HCT116 (cell line): ENCODE measurements at regions not wholly inside any gene's neighbourhood (a gene's known extent, or its start where the extent isn't known, plus 50 kb on each side); places are given as distances from the start of the nearest gene placed in this dataset.

Experiments used
- CBX3 ChIP-seq: IDR thresholded peaks from 2 replicates; pipeline ENCODE4 v1.6.1; 2012; ENCODE audit warnings: low read depth
- ELF1 ChIP-seq: IDR thresholded peaks from 2 replicates; pipeline ENCODE4 v1.6.1; 2012; ENCODE audit warnings: low read depth, borderline replicate concordance
- EZH2 ChIP-seq: fragments of 200-600 bp; sonication (generic); IDR thresholded peaks from 2 replicates; pipeline ENCODE4 v1.6.1; 2017; ENCODE audit warnings: antibody characterized with exemption, mixed run types
- POLR2A ChIP-seq: IDR thresholded peaks from 2 replicates; pipeline ENCODE4 v1.7.0; 2011; ENCODE audit warnings: borderline replicate concordance; ENCODE audit not compliant: insufficient read depth, insufficient read length; ENCODE audit errors: extremely low read depth
- POLR2AphosphoS5 ChIP-seq: IDR thresholded peaks from 2 replicates; pipeline ENCODE4 v1.6.1; 2011; ENCODE audit warnings: mild to moderate bottlenecking, low read depth, low read length, moderate library complexity
- REST ChIP-seq: IDR thresholded peaks from 2 replicates; pipeline ENCODE4 v1.6.1; 2012; ENCODE audit warnings: low read depth
- SP1 ChIP-seq: IDR thresholded peaks from 2 replicates; pipeline ENCODE4 v1.6.1; 2012; ENCODE audit warnings: low read depth
- SRF ChIP-seq: IDR thresholded peaks from 2 replicates; pipeline ENCODE4 v1.6.1; 2012; ENCODE audit warnings: low read depth
- YY1 ChIP-seq: IDR thresholded peaks from 2 replicates; pipeline ENCODE4 v1.6.1; 2011; ENCODE audit warnings: low read length, low read depth, moderate library complexity, mild to moderate bottlenecking; ENCODE audit not compliant: insufficient replicate concordance; ENCODE audit errors: extremely low read depth
- ZBTB33 ChIP-seq: IDR thresholded peaks from 2 replicates; pipeline ENCODE4 v1.6.1; 2011; ENCODE audit warnings: mild to moderate bottlenecking, low read length, moderate library complexity; ENCODE audit not compliant: insufficient replicate concordance; ENCODE audit errors: extremely low read depth
- TF ChIP-seq, protein P1 (sequence below), 3 experiments: fragments of 200-600 bp in 1 of 3; sonication (generic) in 1 of 3; IDR thresholded peaks in 2 of 3; conservative IDR thresholded peaks in 1 of 3; 2 replicates each; pipeline ENCODE4 v1.5.1; 2012 to 2017; ENCODE audit warnings: low read depth in 2 of 3, low read length in 2 of 3, antibody characterized with exemption in 1 of 3, borderline replicate concordance in 1 of 3, control low read depth in 1 of 3, mild to moderate bottlenecking in 1 of 3, mixed read lengths in 1 of 3, mixed run types in 1 of 3, moderate library complexity in 1 of 3; ENCODE audit not compliant: insufficient read depth in 1 of 3
- TF ChIP-seq, protein P2 (sequence below): IDR thresholded peaks from 2 replicates; pipeline ENCODE4 v1.6.1; 2012

DNA sequence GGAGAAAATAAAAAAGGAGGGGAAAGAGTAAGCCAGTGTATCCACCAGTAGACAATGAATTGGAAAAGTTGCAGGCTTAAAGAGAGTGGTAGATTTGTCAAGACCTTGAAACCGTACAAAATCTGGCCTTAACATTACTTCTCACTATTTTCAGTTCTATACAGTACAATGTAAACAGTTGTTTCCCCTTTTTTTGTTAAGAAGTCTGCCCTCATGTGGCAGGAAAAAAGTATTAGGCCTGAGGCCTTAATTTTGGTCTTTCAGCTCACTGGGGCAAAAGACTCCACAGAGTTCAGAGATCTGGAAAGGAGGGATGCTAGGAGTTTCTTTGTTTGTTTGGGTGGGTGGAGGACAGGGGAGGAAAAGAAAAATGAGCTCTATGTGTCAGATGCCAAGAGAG, 92.8 kb upstream of the CCDC160 start:
- TF ChIP-seq, protein P1, sequence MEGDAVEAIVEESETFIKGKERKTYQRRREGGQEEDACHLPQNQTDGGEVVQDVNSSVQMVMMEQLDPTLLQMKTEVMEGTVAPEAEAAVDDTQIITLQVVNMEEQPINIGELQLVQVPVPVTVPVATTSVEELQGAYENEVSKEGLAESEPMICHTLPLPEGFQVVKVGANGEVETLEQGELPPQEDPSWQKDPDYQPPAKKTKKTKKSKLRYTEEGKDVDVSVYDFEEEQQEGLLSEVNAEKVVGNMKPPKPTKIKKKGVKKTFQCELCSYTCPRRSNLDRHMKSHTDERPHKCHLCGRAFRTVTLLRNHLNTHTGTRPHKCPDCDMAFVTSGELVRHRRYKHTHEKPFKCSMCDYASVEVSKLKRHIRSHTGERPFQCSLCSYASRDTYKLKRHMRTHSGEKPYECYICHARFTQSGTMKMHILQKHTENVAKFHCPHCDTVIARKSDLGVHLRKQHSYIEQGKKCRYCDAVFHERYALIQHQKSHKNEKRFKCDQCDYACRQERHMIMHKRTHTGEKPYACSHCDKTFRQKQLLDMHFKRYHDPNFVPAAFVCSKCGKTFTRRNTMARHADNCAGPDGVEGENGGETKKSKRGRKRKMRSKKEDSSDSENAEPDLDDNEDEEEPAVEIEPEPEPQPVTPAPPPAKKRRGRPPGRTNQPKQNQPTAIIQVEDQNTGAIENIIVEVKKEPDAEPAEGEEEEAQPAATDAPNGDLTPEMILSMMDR (IDR thresholded peaks at IDR 0.05 in 2 of 3, conservative IDR thresholded peaks at IDR 0.05 in 1 of 3; ENCODE audit: borderline replicate concordance in 1 of 3, insufficient read depth in 1 of 3, low read depth in 2 of 3, low read length in 2 of 3): peak; percentile 28 to 44 (median 29); a peak in 5 of 6 replicates
- TF ChIP-seq ZBTB33 (no peak), SP1 (no peak), EZH2 (no peak), POLR2A (no peak), REST (no peak), CBX3 (no peak), POLR2AphosphoS5 (no peak), ELF1 (no peak), SRF (no peak), YY1 (no peak)
- TF ChIP-seq, protein P2, sequence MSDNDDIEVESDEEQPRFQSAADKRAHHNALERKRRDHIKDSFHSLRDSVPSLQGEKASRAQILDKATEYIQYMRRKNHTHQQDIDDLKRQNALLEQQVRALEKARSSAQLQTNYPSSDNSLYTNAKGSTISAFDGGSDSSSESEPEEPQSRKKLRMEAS: no peak
